OCI-LY1 (cell line): ENCODE measurements at regions not wholly inside any gene's neighbourhood (a gene's known extent, or its start where the extent isn't known, plus 50 kb on each side); places are given as distances from the start of the nearest gene placed in this dataset.

Source experiments
- H2AFZ ChIP-seq: fragments of 200-600 bp; sonication (generic), shearing (Covaris generic); 2 replicates; pipeline ENCODE4 v1.6.0; 2014; ENCODE audit warnings: antibody characterized with exemption, mild to moderate bottlenecking, low read length
- H3F3A ChIP-seq: fragments of 200-600 bp; sonication (generic), shearing (Covaris generic); 2 replicates; pipeline ENCODE4 v1.6.0; 2014; ENCODE audit warnings: mild to moderate bottlenecking, antibody characterized with exemption, low read length, moderate library complexity; ENCODE audit not compliant: insufficient read depth
- H3K27ac ChIP-seq: fragments of 200-600 bp; sonication (generic); 2 replicates; pipeline ENCODE4 v1.5.1; 2014; ENCODE audit warnings: low read length, mixed run types, mild to moderate bottlenecking, low read depth; ENCODE audit not compliant: poor library complexity, severe bottlenecking
- H3K27me3 ChIP-seq: fragments of 200-600 bp; sonication (generic); 2 replicates; pipeline ENCODE4 v1.6.0; 2014; ENCODE audit warnings: antibody characterized with exemption, mild to moderate bottlenecking, low read length, moderate library complexity; ENCODE audit not compliant: insufficient read depth
- H3K36me3 ChIP-seq: fragments of 200-600 bp; sonication (generic); 2 replicates; pipeline ENCODE4 v1.6.1; 2014; ENCODE audit warnings: mild to moderate bottlenecking, antibody characterized with exemption, low read length, moderate library complexity, mixed read lengths; ENCODE audit not compliant: insufficient read depth
- H3K4me1 ChIP-seq: fragments of 200-600 bp; sonication (generic); 2 replicates; pipeline ENCODE4 v1.5.1; 2014; ENCODE audit warnings: mild to moderate bottlenecking, low read length, moderate library complexity; ENCODE audit not compliant: insufficient read depth, severe bottlenecking
- H3K4me2 ChIP-seq: fragments of 200-600 bp; sonication (generic), shearing (Covaris generic); 2 replicates; pipeline ENCODE4 v1.6.1; 2014; ENCODE audit warnings: low read length
- H3K4me3 ChIP-seq: fragments of 200-600 bp; sonication (generic); 2 replicates; pipeline ENCODE4 v1.5.1; 2014; ENCODE audit warnings: low read length, low read depth, mild to moderate bottlenecking, mixed read lengths; ENCODE audit not compliant: poor library complexity, severe bottlenecking
- H3K79me2 ChIP-seq: fragments of 200-600 bp; shearing (Covaris generic); 2 replicates; pipeline ENCODE4 v1.6.1; 2016; ENCODE audit warnings: mixed run types, low read length, mixed read lengths; ENCODE audit not compliant: insufficient read depth
- H3K9ac ChIP-seq: fragments of 200-600 bp; sonication (generic), shearing (Covaris generic); 2 replicates; pipeline ENCODE4 v1.6.1; 2014; ENCODE audit warnings: mild to moderate bottlenecking, low read length, mixed read lengths
- H3K9me2 ChIP-seq: fragments of 200-600 bp; sonication (generic), shearing (Covaris generic); 2 replicates; pipeline ENCODE4 v1.6.1; 2014; ENCODE audit warnings: low read depth, mild to moderate bottlenecking, low read length, mixed read lengths
- H3K9me3 ChIP-seq: fragments of 200-600 bp; shearing (Covaris generic); 2 replicates; pipeline ENCODE4 v1.6.1; 2014; ENCODE audit warnings: low read length, mixed read lengths
- H4K20me1 ChIP-seq: fragments of 200-600 bp; sonication (generic), shearing (Covaris generic); 2 replicates; pipeline ENCODE4 v1.6.0; 2016; ENCODE audit warnings: mild to moderate bottlenecking, low read length; ENCODE audit not compliant: insufficient read depth
- CTCF ChIP-seq: fragments of 200-600 bp; sonication (generic), shearing (Covaris generic); IDR thresholded peaks from 2 replicates; pipeline ENCODE4 v1.5.1; 2017; ENCODE audit warnings: mild to moderate bottlenecking, antibody characterized with exemption, low read length, moderate library complexity, mixed read lengths
- EZH2 ChIP-seq: fragments of 200-600 bp; sonication (generic), shearing (Covaris generic); IDR thresholded peaks from 2 replicates; pipeline ENCODE4 v1.8.0; 2017; ENCODE audit warnings: borderline replicate concordance, mixed run types, mild to moderate bottlenecking, antibody characterized with exemption, low read length, moderate library complexity, mixed read lengths

GRCh38 chr4:108276690-108277089, 108.0 kb upstream of the LEF1 start:
- Histone ChIP-seq H3F3A (no peaks in the 10 kb centered on the region), H2AFZ (no peak overlapping the region), H3K4me1 (no peaks in the 10 kb centered on the region), H4K20me1 (no peaks in the 10 kb centered on the region), H3K79me2 (no peaks in the 10 kb centered on the region), H3K9me2 (no peaks in the 10 kb centered on the region), H3K36me3 (no peaks in the 10 kb centered on the region), H3K9ac (no peak overlapping the region), H3K4me2 (no peak overlapping the region), H3K27me3 (no peaks in the 10 kb centered on the region), H3K9me3 (no peaks in the 10 kb centered on the region), H3K27ac (no peak overlapping the region), H3K4me3 (no peak overlapping the region)
- TF ChIP-seq CTCF, result no peak

GRCh38 chr4:108272986-108273385, 104.3 kb upstream of the LEF1 start:
- Histone ChIP-seq H3K79me2 (no peaks in the 10 kb centered on the region), H3K27me3 (no peaks in the 10 kb centered on the region), H3K27ac (no peak overlapping the region), H3F3A (no peaks in the 10 kb centered on the region), H3K9ac (no peak overlapping the region), H4K20me1 (no peaks in the 10 kb centered on the region), H3K4me3 (no peak overlapping the region), H3K4me1 (no peaks in the 10 kb centered on the region), H3K4me2 (no peak overlapping the region), H2AFZ (no peak overlapping the region), H3K9me3 (no peaks in the 10 kb centered on the region), H3K9me2 (no peaks in the 10 kb centered on the region), H3K36me3 (no peaks in the 10 kb centered on the region)
- TF ChIP-seq CTCF, result no peak
- TF ChIP-seq EZH2, result no peak

- no peaks in the 10 kb centered on the region for H3K79me2 ChIP-seq
Observed at GRCh38 chr4:108272561-108272960, 103.8 kb upstream of the LEF1 start.

More at GRCh38 chr4:108272561-108272960, 103.8 kb upstream of the LEF1 start:
- H3K4me3 ChIP-seq, result no peak overlapping the region
- H3K36me3 ChIP-seq, result no peaks in the 10 kb centered on the region
- no peak for TF ChIP-seq EZH2
- TF ChIP-seq CTCF, result no peak
- no peaks in the 10 kb centered on the region for H3F3A ChIP-seq
- H2AFZ ChIP-seq, result no peak overlapping the region
- no peaks in the 10 kb centered on the region for H3K9me2 ChIP-seq
- no peaks in the 10 kb centered on the region for H3K4me1 ChIP-seq
- no peak overlapping the region for H3K27ac ChIP-seq
- H3K4me2 ChIP-seq, result no peak overlapping the region
- H4K20me1 ChIP-seq, result no peaks in the 10 kb centered on the region
- no peak overlapping the region for H3K9ac ChIP-seq
- no peaks in the 10 kb centered on the region for H3K9me3 ChIP-seq
- no peaks in the 10 kb centered on the region for H3K27me3 ChIP-seq
